ENCODE measurements at regions not wholly inside any gene's neighbourhood (a gene's known extent, or its start where the extent isn't known, plus 50 kb on each side); places are given as distances from the start of the nearest gene placed in this dataset.

DNA sequence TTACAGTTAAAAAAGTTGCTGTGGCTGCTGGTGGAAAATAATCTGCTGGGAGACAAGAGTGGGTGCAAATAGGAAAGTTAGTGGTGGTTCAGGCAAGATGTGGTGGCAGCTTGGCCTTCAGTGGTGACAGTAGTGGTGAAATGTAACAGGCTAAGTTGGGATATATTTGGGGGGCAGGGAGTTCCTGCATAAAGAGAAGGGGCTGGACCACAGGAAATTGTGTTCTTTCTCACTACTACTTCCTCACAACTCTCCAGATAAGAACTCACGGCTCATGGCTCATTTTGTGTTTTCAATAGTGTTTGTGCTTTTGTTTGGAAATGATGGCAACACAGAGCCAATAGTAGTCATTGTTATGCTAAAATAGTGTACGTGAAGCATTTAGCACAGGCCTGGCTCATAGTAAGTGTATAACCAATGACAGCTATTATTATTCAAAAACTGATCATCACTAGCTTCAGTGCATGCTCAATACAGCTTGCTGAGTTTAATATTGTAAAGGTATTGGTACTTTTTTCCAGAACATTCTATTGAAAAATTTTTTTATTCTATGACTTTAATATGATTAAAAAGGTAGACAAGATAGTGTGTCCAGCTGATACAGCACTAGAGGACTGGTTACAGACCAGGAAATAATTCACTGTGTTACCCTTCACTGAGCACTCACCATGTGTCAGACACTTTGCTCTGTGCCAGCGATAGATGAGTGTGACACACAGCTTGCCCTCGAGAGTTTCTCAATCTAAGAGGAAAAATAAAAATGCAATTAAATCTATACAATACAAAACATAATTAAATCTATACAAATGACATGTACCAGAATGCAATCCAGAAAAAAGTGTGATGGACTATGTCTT is 209.8 kb downstream of the POU4F1 start:
- TF ChIP-seq, protein P1, sequence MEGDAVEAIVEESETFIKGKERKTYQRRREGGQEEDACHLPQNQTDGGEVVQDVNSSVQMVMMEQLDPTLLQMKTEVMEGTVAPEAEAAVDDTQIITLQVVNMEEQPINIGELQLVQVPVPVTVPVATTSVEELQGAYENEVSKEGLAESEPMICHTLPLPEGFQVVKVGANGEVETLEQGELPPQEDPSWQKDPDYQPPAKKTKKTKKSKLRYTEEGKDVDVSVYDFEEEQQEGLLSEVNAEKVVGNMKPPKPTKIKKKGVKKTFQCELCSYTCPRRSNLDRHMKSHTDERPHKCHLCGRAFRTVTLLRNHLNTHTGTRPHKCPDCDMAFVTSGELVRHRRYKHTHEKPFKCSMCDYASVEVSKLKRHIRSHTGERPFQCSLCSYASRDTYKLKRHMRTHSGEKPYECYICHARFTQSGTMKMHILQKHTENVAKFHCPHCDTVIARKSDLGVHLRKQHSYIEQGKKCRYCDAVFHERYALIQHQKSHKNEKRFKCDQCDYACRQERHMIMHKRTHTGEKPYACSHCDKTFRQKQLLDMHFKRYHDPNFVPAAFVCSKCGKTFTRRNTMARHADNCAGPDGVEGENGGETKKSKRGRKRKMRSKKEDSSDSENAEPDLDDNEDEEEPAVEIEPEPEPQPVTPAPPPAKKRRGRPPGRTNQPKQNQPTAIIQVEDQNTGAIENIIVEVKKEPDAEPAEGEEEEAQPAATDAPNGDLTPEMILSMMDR (IDR thresholded peaks at IDR 0.05; ENCODE audit: control insufficient read depth, insufficient read depth, low read depth, low read length, missing control alignments), result no peak
- DNase-seq (ENCODE audit: low read depth), result no peak
- H3K4me3 ChIP-seq (ENCODE audit: control insufficient read depth, low read depth, low read length), result no peak overlapping the region

DNA sequence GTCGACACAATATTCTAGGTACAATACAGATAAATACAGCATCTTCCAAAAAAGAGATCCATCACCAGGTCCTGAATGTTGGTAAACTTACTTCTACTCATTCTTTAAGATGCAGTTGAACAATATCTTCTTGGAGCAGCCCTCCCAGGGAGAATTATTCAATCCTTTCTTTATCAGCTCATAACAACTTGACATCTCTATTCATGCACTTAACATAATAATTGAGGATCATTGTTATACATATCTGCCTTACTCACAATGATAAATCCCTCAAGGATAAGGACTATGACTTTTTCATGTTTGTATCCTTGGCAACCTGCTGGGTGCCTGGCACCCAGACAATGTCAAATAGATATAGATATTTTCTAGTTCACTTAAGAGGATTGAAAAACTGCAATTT is 219.5 kb downstream of the POU4F1 start:
- no peak overlapping the region for H3K4me3 ChIP-seq (ENCODE audit: control insufficient read depth, low read depth, low read length)
- no peak for DNase-seq (ENCODE audit: low read depth)
- TF ChIP-seq, protein P1 (IDR thresholded peaks at IDR 0.05; ENCODE audit: control insufficient read depth, insufficient read depth, low read depth, low read length, missing control alignments), result no peak

DNA sequence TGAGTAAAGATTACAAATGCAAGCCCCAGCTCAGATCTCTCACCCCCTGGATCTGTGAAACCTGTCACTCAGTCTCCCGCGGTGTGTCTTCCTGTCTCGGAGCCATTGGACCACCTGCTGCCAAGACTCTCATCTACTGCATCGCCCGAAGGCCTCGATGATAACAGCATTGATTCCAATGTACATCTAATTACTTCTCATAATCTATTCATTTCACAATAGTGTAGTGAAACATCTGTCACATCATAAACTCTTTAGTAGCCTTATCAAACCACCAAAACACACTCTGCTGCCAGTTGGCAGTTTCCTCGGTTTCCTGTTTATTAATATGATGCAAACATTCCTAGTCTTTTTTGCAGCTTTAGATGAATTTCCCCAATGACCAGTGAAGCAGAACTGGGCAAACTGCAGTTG is 220.3 kb downstream of the POU4F1 start:
- TF ChIP-seq, protein P1 (IDR thresholded peaks at IDR 0.05; ENCODE audit: control insufficient read depth, insufficient read depth, low read depth, low read length, missing control alignments), result no peak
- H3K4me3 ChIP-seq (ENCODE audit: control insufficient read depth, low read depth, low read length), result no peak overlapping the region
- no peak for DNase-seq (ENCODE audit: low read depth)

DNA sequence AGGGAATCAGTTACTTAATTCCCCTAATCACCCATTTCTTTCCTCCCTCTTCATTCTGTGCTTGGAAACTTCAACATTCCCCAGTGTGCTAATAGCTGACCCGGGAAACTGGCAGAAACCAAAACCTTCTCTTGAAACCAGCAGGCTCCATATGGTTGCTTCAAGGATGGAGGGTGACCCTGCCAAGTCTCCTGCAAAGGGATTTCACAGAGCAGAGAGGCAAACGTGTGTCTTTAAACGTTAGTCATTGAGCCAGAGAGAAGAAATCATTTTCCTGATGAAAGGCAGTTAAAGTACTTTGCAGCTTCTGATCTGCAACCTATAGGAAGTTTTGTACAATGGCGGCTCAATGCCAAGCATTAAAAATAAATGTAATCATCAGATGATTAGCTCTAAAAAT is 220.9 kb downstream of the POU4F1 start:
- TF ChIP-seq, protein P1 (IDR thresholded peaks at IDR 0.05; ENCODE audit: control insufficient read depth, insufficient read depth, low read depth, low read length, missing control alignments), result no peak
- DNase-seq (ENCODE audit: low read depth), result no peak
- no peak overlapping the region for H3K4me3 ChIP-seq (ENCODE audit: control insufficient read depth, low read depth, low read length)

DNA sequence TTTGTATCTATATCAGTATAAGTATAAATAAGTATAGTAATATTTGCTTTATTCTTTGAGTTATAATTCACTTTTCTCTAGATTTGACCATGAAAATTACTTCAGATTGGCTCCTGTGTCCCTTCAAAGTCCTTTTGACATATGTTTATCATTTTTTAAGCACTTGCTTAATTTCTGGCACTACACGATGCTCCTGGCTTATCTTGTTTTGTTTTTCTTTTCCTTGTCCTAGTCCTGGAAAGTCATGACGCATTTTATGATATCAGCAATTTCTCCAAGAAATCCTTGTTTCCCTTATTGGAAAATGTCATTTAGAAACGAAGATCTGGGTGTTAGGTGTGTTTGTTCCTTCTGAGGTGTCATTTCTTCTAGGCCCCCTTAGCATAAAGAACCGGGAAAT is 226.5 kb downstream of the POU4F1 start:
- TF ChIP-seq, protein P1 (IDR thresholded peaks at IDR 0.05; ENCODE audit: control insufficient read depth, insufficient read depth, low read depth, low read length, missing control alignments), result no peak
- H3K4me3 ChIP-seq (ENCODE audit: control insufficient read depth, low read depth, low read length), result no peak overlapping the region

DNA sequence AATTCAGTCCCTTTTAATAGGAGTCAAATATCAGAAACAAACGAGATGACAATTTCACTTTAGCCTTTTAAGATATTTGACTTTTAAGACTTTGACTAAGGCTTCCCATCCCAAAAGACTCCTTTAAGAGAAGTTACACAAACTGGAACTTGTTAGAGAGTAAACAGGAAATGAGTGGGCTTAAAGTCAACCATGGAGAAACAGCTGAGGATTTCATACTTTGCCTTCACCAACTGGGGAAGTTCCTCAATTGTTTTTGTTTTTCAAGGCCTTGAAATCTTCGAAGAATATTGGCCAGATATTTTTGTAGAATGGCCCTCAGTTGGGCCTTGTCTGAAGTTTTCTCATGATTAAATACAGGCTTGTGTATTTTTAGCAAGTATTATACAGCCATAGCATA is 227.3 kb downstream of the POU4F1 start:
- no peak overlapping the region for H3K4me3 ChIP-seq (ENCODE audit: control insufficient read depth, low read depth, low read length)

More for the DNA sequence above, 226.5 kb downstream of the POU4F1 start:
- no peak for DNase-seq (ENCODE audit: low read depth)

More for the DNA sequence above, 227.3 kb downstream of the POU4F1 start:
- TF ChIP-seq, protein P1 (IDR thresholded peaks at IDR 0.05; ENCODE audit: control insufficient read depth, insufficient read depth, low read depth, low read length, missing control alignments), result no peak
- DNase-seq (ENCODE audit: low read depth), result no peak
